PC-3 (cell line): ENCODE measurements at regions not wholly inside any gene's neighbourhood (a gene's known extent, or its start where the extent isn't known, plus 50 kb on each side); places are given as distances from the start of the nearest gene placed in this dataset.

Experiments
- ATAC-seq: fragments of 200-7000 bp; cut with Tn5 transposase; 2 replicates; pipeline ENCODE4 v1.9.1; 2020; ENCODE audit warnings: mild to moderate bottlenecking, moderate library complexity
- BruUV-seq: library from RNA; stranded (reverse); fragments of 400-500 nt; replicated peaks from 2 replicates; lab custom pipeline; 2021; lab: Mats Ljungman, UMichigan
- CTCF ChIA-PET: fragments of 300-600 bp; sonication (Branson Sonifier 250); formaldehyde crosslinking; loops from one replicate; lab custom pipeline; 2022; ENCODE audit warnings: antibody characterized with exemption; lab: Charles Lee
- POLR2A ChIA-PET: fragments of 300-600 bp; sonication (Branson Sonifier 250); formaldehyde crosslinking; loops from one replicate; lab custom pipeline; 2022; ENCODE audit warnings: antibody characterized with exemption; ENCODE audit not compliant: unreplicated experiment; lab: Charles Lee
- DNase-seq: peaks from one replicate; pipeline ENCODE4 v3.0.0-alpha.2; 2015
- H2AFZ ChIP-seq: fragments of 300-600 bp; sonication (generic); 2 replicates; pipeline ENCODE4 v1.6.0; 2016; ENCODE audit warnings: antibody characterized with exemption, low read length
- H3F3A ChIP-seq: fragments of 300-600 bp; sonication (generic); one replicate; pipeline ENCODE4 v1.6.0; 2017; ENCODE audit warnings: antibody characterized with exemption, low read length, control low read depth, mild to moderate bottlenecking; ENCODE audit not compliant: unreplicated experiment
- H3K27ac ChIP-seq: fragments of 300-600 bp; sonication (generic); 2 replicates; pipeline ENCODE4 v1.5.1; 2016; ENCODE audit warnings: mild to moderate bottlenecking, low read length
- H3K27me3 ChIP-seq: fragments of 300-600 bp; sonication (generic); 2 replicates; pipeline ENCODE4 v1.6.1; 2016; ENCODE audit warnings: low read length, mixed read lengths
- H3K36me3 ChIP-seq: fragments of 300-600 bp; sonication (generic); 2 replicates; pipeline ENCODE4 v1.6.1; 2016; ENCODE audit warnings: low read depth, mixed run types, low read length, mixed read lengths
- H3K4me1 ChIP-seq: fragments of 300-600 bp; sonication (generic); 2 replicates; pipeline ENCODE4 v1.5.1; 2016; ENCODE audit warnings: low read length; ENCODE audit not compliant: insufficient read depth
- H3K4me2 ChIP-seq: fragments of 300-600 bp; sonication (generic); 2 replicates; pipeline ENCODE4 v1.6.0; 2016; ENCODE audit warnings: low read length
- H3K4me3 ChIP-seq: fragments of 300-600 bp; sonication (generic); 2 replicates; pipeline ENCODE4 v1.5.1; 2016; ENCODE audit warnings: mild to moderate bottlenecking, low read length, mixed read lengths
- H3K79me2 ChIP-seq: fragments of 300-600 bp; sonication (generic); 2 replicates; pipeline ENCODE4 v1.6.1; 2017; ENCODE audit warnings: low read length, mixed read lengths
- H3K9ac ChIP-seq: fragments of 300-600 bp; sonication (generic); 2 replicates; pipeline ENCODE4 v1.6.0; 2016; ENCODE audit warnings: mild to moderate bottlenecking, low read length
- H3K9me2 ChIP-seq: fragments of 300-600 bp; sonication (generic); replicated peaks from 2 replicates; pipeline ENCODE4 v1.6.1; 2016; ENCODE audit warnings: mixed run types, low read length, mixed read lengths
- H3K9me3 ChIP-seq: fragments of 300-600 bp; sonication (generic); 2 replicates; pipeline ENCODE4 v1.6.1; 2016; ENCODE audit warnings: low read length, mixed read lengths
- H4K20me1 ChIP-seq: fragments of 300-600 bp; sonication (generic); 2 replicates; pipeline ENCODE4 v1.6.1; 2016; ENCODE audit warnings: low read length, mixed read lengths
- EZH2 ChIP-seq: fragments of 300-600 bp; sonication (generic); IDR thresholded peaks from one replicate; pipeline ENCODE4 v1.6.1; 2017; ENCODE audit warnings: antibody characterized with exemption, mild to moderate bottlenecking, low read length; ENCODE audit not compliant: unreplicated experiment
- EZH2phosphoT487 ChIP-seq: fragments of 300-600 bp; sonication (generic); IDR thresholded peaks from 2 replicates; pipeline ENCODE4 v1.6.1; 2018; ENCODE audit warnings: mild to moderate bottlenecking, antibody characterized with exemption, low read length, borderline replicate concordance
- intact Hi-C: fragments of 100-400 bp; cut with micrococcal nuclease; formaldehyde crosslinking; loops from 2 replicates; pipeline ENCODE4 v1.9.0; 2023
- TF ChIP-seq, protein P1 (sequence below): fragments of 300-600 bp; sonication (generic); conservative IDR thresholded peaks from 2 replicates; pipeline ENCODE4 v1.5.1; 2017; ENCODE audit warnings: antibody characterized with exemption, low read depth, mild to moderate bottlenecking, low read length

DNA sequence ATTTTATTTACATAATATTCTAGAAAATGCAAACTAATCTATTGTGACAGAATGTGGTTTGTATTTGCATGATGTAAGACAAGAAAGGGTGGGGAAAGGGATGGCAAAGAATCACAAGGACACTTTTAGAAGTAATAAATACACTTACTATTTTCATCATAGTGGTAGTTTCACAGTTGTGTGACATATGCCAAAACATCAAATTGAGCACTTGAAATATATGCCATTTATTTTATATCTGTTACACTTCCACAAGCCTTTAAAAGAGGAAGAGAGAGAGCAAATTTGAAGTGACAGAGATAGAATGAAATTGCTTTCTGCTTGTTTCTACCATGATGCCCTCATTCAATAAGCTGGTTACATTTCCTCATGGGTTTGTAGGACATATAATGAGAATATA is 230.0 kb upstream of the NWD2 start:
- Histone ChIP-seq H3K27ac (no peak overlapping the region), H3K9me2 (no peaks in the 10 kb centered on the region), H3K4me3 (no peak overlapping the region), H3K9ac (no peak overlapping the region), H3K79me2 (no peaks in the 10 kb centered on the region), H3K9me3 (no peaks in the 10 kb centered on the region), H4K20me1 (no peaks in the 10 kb centered on the region), H3K27me3 (no peaks in the 10 kb centered on the region), H3K36me3 (no peaks in the 10 kb centered on the region), H2AFZ (no peak overlapping the region), H3K4me2 (no peak overlapping the region), H3F3A (no peaks in the 10 kb centered on the region), H3K4me1 (no peaks in the 10 kb centered on the region)
- DNase-seq, result no peak
- no TSS peak for BruUV-seq
- intact Hi-C loops, result no loop called here
- POLR2A ChIA-PET, result no interaction called here
- ATAC-seq, result no peak
- CTCF ChIA-PET, result no interaction called here
- TF ChIP-seq, protein P1, sequence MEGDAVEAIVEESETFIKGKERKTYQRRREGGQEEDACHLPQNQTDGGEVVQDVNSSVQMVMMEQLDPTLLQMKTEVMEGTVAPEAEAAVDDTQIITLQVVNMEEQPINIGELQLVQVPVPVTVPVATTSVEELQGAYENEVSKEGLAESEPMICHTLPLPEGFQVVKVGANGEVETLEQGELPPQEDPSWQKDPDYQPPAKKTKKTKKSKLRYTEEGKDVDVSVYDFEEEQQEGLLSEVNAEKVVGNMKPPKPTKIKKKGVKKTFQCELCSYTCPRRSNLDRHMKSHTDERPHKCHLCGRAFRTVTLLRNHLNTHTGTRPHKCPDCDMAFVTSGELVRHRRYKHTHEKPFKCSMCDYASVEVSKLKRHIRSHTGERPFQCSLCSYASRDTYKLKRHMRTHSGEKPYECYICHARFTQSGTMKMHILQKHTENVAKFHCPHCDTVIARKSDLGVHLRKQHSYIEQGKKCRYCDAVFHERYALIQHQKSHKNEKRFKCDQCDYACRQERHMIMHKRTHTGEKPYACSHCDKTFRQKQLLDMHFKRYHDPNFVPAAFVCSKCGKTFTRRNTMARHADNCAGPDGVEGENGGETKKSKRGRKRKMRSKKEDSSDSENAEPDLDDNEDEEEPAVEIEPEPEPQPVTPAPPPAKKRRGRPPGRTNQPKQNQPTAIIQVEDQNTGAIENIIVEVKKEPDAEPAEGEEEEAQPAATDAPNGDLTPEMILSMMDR, result no peak
- TF ChIP-seq EZH2phosphoT487 (no peak), EZH2 (no peak)

DNA sequence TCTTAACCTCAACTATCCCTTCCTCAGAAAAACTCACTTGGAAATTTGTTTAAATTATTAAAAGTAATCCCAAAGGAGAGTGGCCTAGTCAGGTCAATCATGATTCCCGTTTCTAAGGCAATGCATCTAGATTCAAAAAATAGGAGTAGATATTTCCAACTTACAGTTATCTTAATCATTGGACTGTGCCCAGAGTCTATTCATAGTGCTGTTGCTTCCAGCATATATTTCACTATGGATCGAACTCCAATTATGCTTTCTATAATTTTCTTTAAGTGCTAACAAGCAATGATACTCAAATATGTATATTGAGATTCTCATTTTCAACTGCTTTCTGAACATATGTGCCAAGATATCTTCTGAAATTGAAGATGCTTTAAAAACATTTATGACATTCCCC is 229.2 kb upstream of the NWD2 start:
- Histone ChIP-seq H4K20me1 (no peaks in the 10 kb centered on the region), H2AFZ (no peak overlapping the region), H3K9me3 (no peaks in the 10 kb centered on the region), H3K79me2 (no peaks in the 10 kb centered on the region), H3F3A (no peaks in the 10 kb centered on the region), H3K9ac (no peak overlapping the region), H3K36me3 (no peaks in the 10 kb centered on the region), H3K27me3 (0 out of 2 replicates have a peak, but pooled peaks cover under 1% of the 10 kb centered on the region), H3K4me3 (no peak overlapping the region), H3K27ac (no peak overlapping the region), H3K9me2 (no peaks in the 10 kb centered on the region), H3K4me2 (no peak overlapping the region), H3K4me1 (no peaks in the 10 kb centered on the region)
- ATAC-seq (no peak), DNase-seq (no peak)
- ChIA-PET CTCF (no interaction called here), POLR2A (no interaction called here)
- no TSS peak for BruUV-seq
- intact Hi-C loops, result no loop called here
- TF ChIP-seq, protein P1, result no peak
- no peak for TF ChIP-seq EZH2phosphoT487
- TF ChIP-seq EZH2, result no peak

DNA sequence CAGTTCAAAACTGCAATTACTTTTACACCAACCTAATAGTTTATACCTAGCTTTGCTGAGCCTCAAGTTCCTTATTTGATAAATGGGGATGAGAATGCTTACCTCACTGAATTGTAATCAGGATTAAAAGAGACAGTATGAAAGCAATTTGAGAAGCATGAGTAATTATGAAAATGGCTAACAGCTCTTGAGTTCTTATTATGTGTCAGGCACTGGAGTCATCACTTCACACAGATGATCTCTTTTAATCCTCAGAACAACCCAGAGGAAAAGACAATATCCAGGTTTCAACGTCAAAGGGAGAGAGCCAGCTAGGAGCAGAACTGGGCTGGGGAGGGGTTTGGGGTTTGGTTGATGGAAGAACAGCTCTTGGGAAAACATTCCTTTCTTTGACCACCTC is 221.0 kb upstream of the NWD2 start:
- intact Hi-C loops, result no loop called here

More for the DNA sequence above, 221.0 kb upstream of the NWD2 start:
- no TSS peak for BruUV-seq
- no peaks in the 10 kb centered on the region for H3K4me1 ChIP-seq
- H3K27ac ChIP-seq, result no peak overlapping the region
- no peak for ATAC-seq
- no peaks in the 10 kb centered on the region for H3F3A ChIP-seq
- H3K79me2 ChIP-seq, result no peaks in the 10 kb centered on the region
- H3K36me3 ChIP-seq, result no peaks in the 10 kb centered on the region
- TF ChIP-seq, protein P1, result no peak
- TF ChIP-seq EZH2phosphoT487 (no peak), EZH2 (no peak)
- H3K27me3 ChIP-seq, result 0 out of 2 replicates have a peak, but pooled peaks cover 4% of the 10 kb centered on the region
- ChIA-PET POLR2A (no interaction called here), CTCF (no interaction called here)
- H3K4me2 ChIP-seq, result no peak overlapping the region
- no peak for DNase-seq
- no peak overlapping the region for H3K4me3 ChIP-seq
- H4K20me1 ChIP-seq, result no peaks in the 10 kb centered on the region
- H3K9me3 ChIP-seq, result no peaks in the 10 kb centered on the region
- H3K9ac ChIP-seq, result no peak overlapping the region
- no peak overlapping the region for H2AFZ ChIP-seq
- H3K9me2 ChIP-seq, result no peaks in the 10 kb centered on the region
